ENCODE measurements at regions not wholly inside any gene's neighbourhood (a gene's known extent, or its start where the extent isn't known, plus 50 kb on each side); places are given as distances from the start of the nearest gene placed in this dataset.

DNA sequence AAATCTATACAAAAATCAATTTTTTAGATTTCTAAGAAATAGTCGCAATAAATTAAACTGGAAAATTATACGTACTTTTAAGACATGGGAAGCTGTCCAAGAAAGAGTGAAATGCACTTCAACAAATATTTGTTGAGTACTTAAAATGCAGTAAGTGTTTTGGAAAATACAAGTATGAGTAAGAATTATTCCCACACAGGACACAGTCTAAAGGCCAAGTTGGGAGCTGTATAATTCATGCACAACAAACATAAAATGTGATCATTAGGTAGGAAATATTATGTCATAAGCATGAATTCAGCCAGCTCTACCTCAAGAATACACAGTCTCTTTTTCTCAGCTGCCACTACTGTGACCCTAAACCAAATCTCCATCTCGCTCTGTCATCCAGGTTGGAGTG, 267.6 kb downstream of the CNTN3 start:
- ChIA-PET POLR2A (no interaction called here), CTCF (no interaction called here)
- H3K4me3 ChIP-seq (ENCODE audit: low read depth, low read length) = no peak overlapping the region
- DNase-seq (ENCODE audit: low read depth, low spot score) = no peak
- TF ChIP-seq, protein P1, sequence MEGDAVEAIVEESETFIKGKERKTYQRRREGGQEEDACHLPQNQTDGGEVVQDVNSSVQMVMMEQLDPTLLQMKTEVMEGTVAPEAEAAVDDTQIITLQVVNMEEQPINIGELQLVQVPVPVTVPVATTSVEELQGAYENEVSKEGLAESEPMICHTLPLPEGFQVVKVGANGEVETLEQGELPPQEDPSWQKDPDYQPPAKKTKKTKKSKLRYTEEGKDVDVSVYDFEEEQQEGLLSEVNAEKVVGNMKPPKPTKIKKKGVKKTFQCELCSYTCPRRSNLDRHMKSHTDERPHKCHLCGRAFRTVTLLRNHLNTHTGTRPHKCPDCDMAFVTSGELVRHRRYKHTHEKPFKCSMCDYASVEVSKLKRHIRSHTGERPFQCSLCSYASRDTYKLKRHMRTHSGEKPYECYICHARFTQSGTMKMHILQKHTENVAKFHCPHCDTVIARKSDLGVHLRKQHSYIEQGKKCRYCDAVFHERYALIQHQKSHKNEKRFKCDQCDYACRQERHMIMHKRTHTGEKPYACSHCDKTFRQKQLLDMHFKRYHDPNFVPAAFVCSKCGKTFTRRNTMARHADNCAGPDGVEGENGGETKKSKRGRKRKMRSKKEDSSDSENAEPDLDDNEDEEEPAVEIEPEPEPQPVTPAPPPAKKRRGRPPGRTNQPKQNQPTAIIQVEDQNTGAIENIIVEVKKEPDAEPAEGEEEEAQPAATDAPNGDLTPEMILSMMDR (IDR thresholded peaks at IDR 0.05; ENCODE audit: insufficient read depth, low read length, missing control alignments) = no peak

DNA sequence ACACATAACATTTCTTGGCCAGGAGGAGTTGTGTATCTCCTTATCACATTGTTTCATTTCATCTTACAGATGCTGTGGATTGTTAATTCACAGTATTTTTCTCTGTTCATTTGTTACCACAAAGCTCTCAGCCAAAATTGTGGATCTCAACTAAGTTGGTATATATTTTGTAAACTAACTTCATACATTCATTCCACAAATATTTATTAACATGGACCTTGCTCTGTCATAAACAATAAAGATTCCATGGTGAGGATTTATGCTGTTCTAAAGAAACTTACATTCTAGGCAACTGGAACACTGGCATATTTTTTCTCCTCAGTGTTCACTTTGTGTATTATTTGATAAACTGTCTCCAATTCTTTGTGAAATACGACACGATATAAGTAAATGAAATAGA, 268.8 kb downstream of the CNTN3 start:
- CTCF ChIA-PET = no interaction called here
- no peak for DNase-seq (ENCODE audit: low read depth, low spot score)
- TF ChIP-seq, protein P1 (IDR thresholded peaks at IDR 0.05; ENCODE audit: insufficient read depth, low read length, missing control alignments) = no peak

DNA sequence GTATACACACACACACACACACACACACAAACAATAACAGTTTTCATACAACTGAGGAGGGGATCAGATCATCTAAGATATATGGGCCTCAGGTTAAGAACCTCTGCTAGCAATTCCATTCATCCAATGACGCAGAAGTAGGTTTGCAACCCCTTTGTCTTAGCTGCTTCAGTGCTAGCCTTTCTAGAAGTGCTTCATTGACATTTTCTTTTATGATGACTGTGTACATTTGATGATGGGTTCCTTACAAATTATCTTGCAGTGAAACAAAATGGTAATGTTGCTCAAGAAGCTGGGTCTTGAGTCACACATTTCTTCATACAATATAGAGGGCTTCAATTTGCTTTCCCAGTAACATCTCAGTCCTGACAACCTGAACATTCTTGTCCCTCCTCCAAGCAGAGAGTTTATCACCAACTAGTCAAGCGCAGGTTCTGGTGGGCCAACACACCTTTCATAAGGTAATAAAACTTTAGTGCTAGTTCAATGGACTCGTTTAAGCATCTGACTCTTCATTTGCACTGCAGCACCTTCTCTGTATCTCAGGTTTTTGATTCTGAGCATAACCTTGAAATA, 269.5 kb downstream of the CNTN3 start:
- ChIA-PET CTCF (no interaction called here), POLR2A (no interaction called here)
- H3K4me3 ChIP-seq (ENCODE audit: low read depth, low read length) = no peak overlapping the region
- DNase-seq (ENCODE audit: low read depth, low spot score) = no peak
- TF ChIP-seq, protein P1 (IDR thresholded peaks at IDR 0.05; ENCODE audit: insufficient read depth, low read length, missing control alignments) = no peak

More for the DNA sequence above, 268.8 kb downstream of the CNTN3 start:
- POLR2A ChIA-PET = no interaction called here
- no peak overlapping the region for H3K4me3 ChIP-seq (ENCODE audit: low read depth, low read length)

DNA sequence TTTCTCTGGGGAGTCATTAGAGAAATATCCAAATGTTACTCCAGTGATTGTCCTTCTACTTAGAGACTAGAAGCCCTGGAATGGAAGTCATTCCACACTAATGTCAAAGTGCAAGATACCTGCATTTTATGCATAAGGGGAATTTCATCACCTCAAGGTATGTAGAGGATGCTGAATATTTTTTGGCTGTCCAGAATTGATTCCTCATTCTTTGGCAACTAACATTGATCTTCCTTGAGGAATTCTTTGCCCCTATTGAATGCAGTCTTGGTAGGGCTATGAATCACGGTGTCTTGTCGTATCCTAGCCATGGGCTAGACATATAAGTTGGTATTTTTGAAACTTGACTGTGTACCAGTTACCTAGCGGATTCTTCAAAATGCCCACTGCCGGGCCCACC, 271.1 kb downstream of the CNTN3 start:
- ChIA-PET POLR2A (no interaction called here), CTCF (no interaction called here)
- DNase-seq (ENCODE audit: low read depth, low spot score) = no peak
- TF ChIP-seq, protein P1 (IDR thresholded peaks at IDR 0.05; ENCODE audit: insufficient read depth, low read length, missing control alignments) = no peak
- no peak overlapping the region for H3K4me3 ChIP-seq (ENCODE audit: low read depth, low read length)

DNA sequence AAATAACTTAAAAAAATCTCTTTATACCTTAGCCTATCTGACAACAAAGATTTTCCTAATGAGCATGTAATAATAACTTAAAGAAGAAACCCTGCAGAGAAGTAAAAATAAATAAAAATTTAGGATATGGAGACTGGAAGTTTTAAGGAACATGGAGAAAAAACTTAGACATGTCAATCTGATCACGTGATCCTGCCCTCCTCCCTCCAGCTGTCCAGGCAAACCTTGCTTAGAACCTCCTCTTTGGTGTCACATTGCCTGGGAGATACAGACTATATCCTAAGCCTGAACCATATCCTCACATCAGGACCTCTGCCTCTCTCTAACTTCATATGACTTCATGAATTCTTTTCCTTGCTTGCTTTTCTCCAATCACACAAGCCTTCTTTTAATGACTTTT, 275.5 kb downstream of the CNTN3 start:
- no peak overlapping the region for H3K4me3 ChIP-seq (ENCODE audit: low read depth, low read length)
- TF ChIP-seq, protein P1 (IDR thresholded peaks at IDR 0.05; ENCODE audit: insufficient read depth, low read length, missing control alignments) = no peak
- POLR2A ChIA-PET = no interaction called here
- no peak for DNase-seq (ENCODE audit: low read depth, low spot score)
- CTCF ChIA-PET = no interaction called here

DNA sequence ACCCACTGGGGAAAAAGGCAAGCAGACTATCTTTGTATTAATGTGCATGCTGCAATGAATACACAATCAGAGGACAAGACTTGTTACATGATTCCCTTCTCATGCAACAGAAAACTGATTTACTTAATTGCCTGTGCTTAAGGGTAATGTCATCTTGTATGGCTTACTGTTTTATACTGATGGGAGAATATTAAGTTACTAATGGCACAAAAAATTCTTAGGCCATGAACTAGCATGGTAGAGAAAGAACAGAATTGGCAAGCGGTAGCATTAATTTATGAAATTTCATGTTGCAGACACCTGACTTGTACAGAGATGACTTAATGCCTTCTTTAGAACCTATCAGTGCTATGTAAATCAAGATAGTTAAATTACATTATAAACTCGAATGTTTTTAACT, 282.3 kb downstream of the CNTN3 start:
- TF ChIP-seq, protein P1 (IDR thresholded peaks at IDR 0.05; ENCODE audit: insufficient read depth, low read length, missing control alignments) = no peak
- H3K4me3 ChIP-seq (ENCODE audit: low read depth, low read length) = no peak overlapping the region
- no peak for DNase-seq (ENCODE audit: low read depth, low spot score)
- ChIA-PET CTCF (no interaction called here), POLR2A (no interaction called here)
